ENCODE measurements at regions not wholly inside any gene's neighbourhood (a gene's known extent, or its start where the extent isn't known, plus 50 kb on each side); places are given as distances from the start of the nearest gene placed in this dataset.

- no peak overlapping the region for H3K23ac ChIP-seq (ENCODE audit: low read length)
- no peak overlapping the region for H2AK5ac ChIP-seq (ENCODE audit: low read length)
- no peak overlapping the region for H3K4ac ChIP-seq (ENCODE audit: low read depth, low read length)
- H3K14ac ChIP-seq (ENCODE audit: low read length) = no peak overlapping the region
- H3K18ac ChIP-seq (ENCODE audit: low read length) = no peak overlapping the region
- no peaks in the 10 kb centered on the region for H3K9me3 ChIP-seq (ENCODE audit: insufficient read depth, low read depth, low read length)
- no peaks in the 10 kb centered on the region for H3K27me3 ChIP-seq (ENCODE audit: insufficient read depth, low read length)
- H3K4me3 ChIP-seq (ENCODE audit: low read depth, low read length) = no peak overlapping the region
- peaks cover 9% of the 10 kb centered on the region for H3K79me1 ChIP-seq (ENCODE audit: low read length)
- no peak overlapping the region for H4K8ac ChIP-seq (ENCODE audit: low read depth, low read length)
- no peak overlapping the region for H4K12ac ChIP-seq (ENCODE audit: low read depth, low read length)
- H4K91ac ChIP-seq (ENCODE audit: low read depth, low read length) = no peak overlapping the region
- H3K27ac ChIP-seq (ENCODE audit: low read depth, low read length) = no peak overlapping the region
- peaks cover 5 to 6% of the 10 kb centered on the region in 2 experiments for H3K4me1 ChIP-seq (ENCODE audit: control insufficient read depth in 1 of 2, insufficient read depth in 2 of 2, low read length in 2 of 2)
- no peak overlapping the region for H2BK12ac ChIP-seq (ENCODE audit: low read length)
- H2BK120ac ChIP-seq (ENCODE audit: insufficient read depth, low read length, poor library complexity) = no peak overlapping the region
- no peak overlapping the region for H2BK5ac ChIP-seq (ENCODE audit: low read depth, low read length, poor library complexity)
- no peak for DNase-seq
- H3K36me3 ChIP-seq (ENCODE audit: control insufficient read depth in 1 of 2, insufficient read depth in 2 of 2, low read length in 2 of 2) = no peaks in the 10 kb centered on the region
- no peak overlapping the region for H2AFZ ChIP-seq (ENCODE audit: insufficient read depth, low read length, poor library complexity)
- no peaks in the 10 kb centered on the region for H3K79me2 ChIP-seq (ENCODE audit: control insufficient read depth, insufficient read depth, low read length, poor library complexity)
- no peak overlapping the region for H3K4me2 ChIP-seq (ENCODE audit: low read length)
- no peak overlapping the region for H3K9ac ChIP-seq (ENCODE audit: low read length)
Observed at GRCh38 chr2:736939-737338, 59.7 kb upstream of the TMEM18 start.

DNA sequence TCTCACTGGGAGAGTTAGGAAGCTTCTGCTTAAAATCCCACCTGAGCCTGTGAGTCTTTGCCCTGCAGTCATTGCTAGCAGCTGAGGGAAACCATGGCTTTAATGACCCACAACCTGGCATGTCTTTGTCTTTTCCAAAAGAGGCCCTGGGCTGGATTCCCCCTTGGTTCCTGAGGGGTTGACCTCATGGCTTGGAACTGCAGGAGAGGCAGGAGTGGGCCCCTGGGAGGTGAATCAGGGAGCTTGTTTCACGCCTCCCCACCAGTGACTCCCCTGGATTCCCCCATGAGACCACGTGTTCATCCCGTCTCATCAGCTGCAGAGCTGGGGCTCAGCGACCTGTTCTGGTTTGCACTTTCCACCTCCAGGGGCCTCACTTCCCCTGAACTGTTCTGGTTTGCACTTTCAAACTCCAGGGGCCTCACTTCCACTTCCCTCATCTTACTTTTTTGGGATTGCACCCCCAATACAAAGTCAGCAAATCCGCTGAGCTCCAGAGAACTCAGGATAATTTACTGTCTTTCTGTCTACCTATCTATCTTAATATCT lies 58.5 kb upstream of the TMEM18 start:
- Histone ChIP-seq H3K9ac (ENCODE audit: low read length) (no peak overlapping the region), H3K9me3 (ENCODE audit: insufficient read depth, low read depth, low read length) (no peaks in the 10 kb centered on the region), H4K8ac (ENCODE audit: low read depth, low read length) (no peak overlapping the region), H3K4ac (ENCODE audit: low read depth, low read length) (no peak overlapping the region), H3K79me1 (ENCODE audit: low read length) (peaks cover 9% of the 10 kb centered on the region), H2AFZ (ENCODE audit: insufficient read depth, low read length, poor library complexity) (no peak overlapping the region), H2AK5ac (ENCODE audit: low read length) (no peak overlapping the region), H4K91ac (ENCODE audit: low read depth, low read length) (no peak overlapping the region), H3K4me1 (ENCODE audit: control insufficient read depth in 1 of 2, insufficient read depth in 2 of 2, low read length in 2 of 2) (peaks cover 5 to 6% of the 10 kb centered on the region in 2 experiments), H3K36me3 (ENCODE audit: control insufficient read depth in 1 of 2, insufficient read depth in 2 of 2, low read length in 2 of 2) (no peaks in the 10 kb centered on the region), H2BK5ac (ENCODE audit: low read depth, low read length, poor library complexity) (no peak overlapping the region), H3K4me2 (ENCODE audit: low read length) (no peak overlapping the region), H2BK12ac (ENCODE audit: low read length) (no peak overlapping the region), H3K79me2 (ENCODE audit: control insufficient read depth, insufficient read depth, low read length, poor library complexity) (no peaks in the 10 kb centered on the region), H3K18ac (ENCODE audit: low read length) (no peak overlapping the region), H4K12ac (ENCODE audit: low read depth, low read length) (no peak overlapping the region), H3K4me3 (ENCODE audit: low read depth, low read length) (no peak overlapping the region), H3K23ac (ENCODE audit: low read length) (no peak overlapping the region), H2BK120ac (ENCODE audit: insufficient read depth, low read length, poor library complexity) (no peak overlapping the region), H3K27me3 (ENCODE audit: insufficient read depth, low read length) (no peaks in the 10 kb centered on the region), H3K27ac (ENCODE audit: low read depth, low read length) (no peak overlapping the region), H3K14ac (ENCODE audit: low read length) (no peak overlapping the region)
- WGBS (ENCODE audit: extremely low coverage, insufficient coverage, insufficient read length) = no CpG with 5 or more reads among the region's 5 CpGs
- no peak for DNase-seq

DNA sequence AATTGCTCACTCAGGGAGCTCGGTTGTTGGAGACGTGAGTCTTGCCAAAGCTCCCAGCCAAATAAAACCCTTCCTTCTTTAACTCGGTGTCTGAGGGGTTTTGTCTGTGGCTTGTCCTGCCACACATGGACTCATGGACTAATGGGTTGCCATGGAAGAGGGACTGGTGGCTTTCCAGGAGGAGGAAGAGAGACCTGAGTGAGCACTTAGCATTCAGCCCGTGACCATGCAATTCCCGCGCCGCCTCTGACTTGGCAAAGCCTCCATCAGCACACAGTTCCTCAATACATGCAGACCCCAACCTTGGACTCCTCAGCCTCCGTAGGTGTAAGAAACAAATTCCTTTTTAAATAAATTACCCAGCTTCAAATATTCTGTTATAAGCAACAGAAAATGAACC lies 57.3 kb upstream of the TMEM18 start:
- H3K9me3 ChIP-seq (ENCODE audit: insufficient read depth, low read depth, low read length) = no peaks in the 10 kb centered on the region
- H3K4me2 ChIP-seq (ENCODE audit: low read length) = no peak overlapping the region
- no peak overlapping the region for H3K18ac ChIP-seq (ENCODE audit: low read length)
- H2BK12ac ChIP-seq (ENCODE audit: low read length) = no peak overlapping the region
- H3K27me3 ChIP-seq (ENCODE audit: insufficient read depth, low read length) = no peaks in the 10 kb centered on the region
- DNase-seq = no peak
- H3K79me1 ChIP-seq (ENCODE audit: low read length) = no peaks in the 10 kb centered on the region
- H3K14ac ChIP-seq (ENCODE audit: low read length) = no peak overlapping the region
- no peak overlapping the region for H4K12ac ChIP-seq (ENCODE audit: low read depth, low read length)
- H2AFZ ChIP-seq (ENCODE audit: insufficient read depth, low read length, poor library complexity) = no peak overlapping the region
- H3K4me1 ChIP-seq (ENCODE audit: control insufficient read depth in 1 of 2, insufficient read depth in 2 of 2, low read length in 2 of 2) = peaks cover 2 to 3% of the 10 kb centered on the region in 2 experiments
- no peak overlapping the region for H4K8ac ChIP-seq (ENCODE audit: low read depth, low read length)
- H3K79me2 ChIP-seq (ENCODE audit: control insufficient read depth, insufficient read depth, low read length, poor library complexity) = no peaks in the 10 kb centered on the region
- no peak overlapping the region for H2AK5ac ChIP-seq (ENCODE audit: low read length)
- no peak overlapping the region for H2BK120ac ChIP-seq (ENCODE audit: insufficient read depth, low read length, poor library complexity)
- H3K9ac ChIP-seq (ENCODE audit: low read length) = no peak overlapping the region
- H3K23ac ChIP-seq (ENCODE audit: low read length) = no peak overlapping the region
- no peak overlapping the region for H4K91ac ChIP-seq (ENCODE audit: low read depth, low read length)
- no CpG with 5 or more reads among the region's 8 CpGs for WGBS (ENCODE audit: extremely low coverage, insufficient coverage, insufficient read length)
- H3K4ac ChIP-seq (ENCODE audit: low read depth, low read length) = no peak overlapping the region
- no peak overlapping the region for H2BK5ac ChIP-seq (ENCODE audit: low read depth, low read length, poor library complexity)
- H3K27ac ChIP-seq (ENCODE audit: low read depth, low read length) = no peak overlapping the region
- H3K36me3 ChIP-seq (ENCODE audit: control insufficient read depth in 1 of 2, insufficient read depth in 2 of 2, low read length in 2 of 2) = no peaks in the 10 kb centered on the region
- H3K4me3 ChIP-seq (ENCODE audit: low read depth, low read length) = no peak overlapping the region

DNA sequence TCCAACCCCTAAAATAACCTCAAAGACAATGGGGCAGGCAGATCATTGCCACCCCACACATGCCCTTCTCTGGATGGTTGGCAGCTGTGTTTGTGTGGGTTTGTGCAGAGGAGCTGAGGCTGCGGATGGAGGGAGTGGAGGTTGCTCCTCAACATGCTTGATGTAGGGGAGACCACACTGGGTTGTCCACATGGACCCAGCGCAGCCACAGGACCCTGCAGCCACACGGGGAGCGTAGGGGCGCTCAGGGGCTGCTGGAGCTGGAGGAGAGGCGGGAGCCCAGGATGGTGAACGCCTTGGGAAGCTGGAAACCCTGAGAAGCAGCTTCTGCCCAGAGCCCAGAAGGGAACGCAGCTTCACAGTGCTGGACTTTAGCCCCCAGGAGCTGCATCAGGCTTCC lies 56.3 kb upstream of the TMEM18 start:
- H4K91ac ChIP-seq (ENCODE audit: low read depth, low read length) = no peak overlapping the region
- no peak overlapping the region for H3K14ac ChIP-seq (ENCODE audit: low read length)
- no peak overlapping the region for H2BK120ac ChIP-seq (ENCODE audit: insufficient read depth, low read length, poor library complexity)
- H3K79me2 ChIP-seq (ENCODE audit: control insufficient read depth, insufficient read depth, low read length, poor library complexity) = no peaks in the 10 kb centered on the region
- H3K36me3 ChIP-seq (ENCODE audit: control insufficient read depth in 1 of 2, insufficient read depth in 2 of 2, low read length in 2 of 2) = no peaks in the 10 kb centered on the region
- H2BK12ac ChIP-seq (ENCODE audit: low read length) = no peak overlapping the region
- H3K18ac ChIP-seq (ENCODE audit: low read length) = no peak overlapping the region
- no CpG with 5 or more reads among the region's 8 CpGs for WGBS (ENCODE audit: extremely low coverage, insufficient coverage, insufficient read length)
- no peak overlapping the region for H3K4ac ChIP-seq (ENCODE audit: low read depth, low read length)
- no peaks in the 10 kb centered on the region for H3K27me3 ChIP-seq (ENCODE audit: insufficient read depth, low read length)
- no peaks in the 10 kb centered on the region for H3K79me1 ChIP-seq (ENCODE audit: low read length)
- H4K12ac ChIP-seq (ENCODE audit: low read depth, low read length) = no peak overlapping the region
- H2AFZ ChIP-seq (ENCODE audit: insufficient read depth, low read length, poor library complexity) = no peak overlapping the region
- H2BK5ac ChIP-seq (ENCODE audit: low read depth, low read length, poor library complexity) = no peak overlapping the region
- H3K4me3 ChIP-seq (ENCODE audit: low read depth, low read length) = no peak overlapping the region
- no peak overlapping the region for H3K23ac ChIP-seq (ENCODE audit: low read length)
- H4K8ac ChIP-seq (ENCODE audit: low read depth, low read length) = no peak overlapping the region
- H3K4me2 ChIP-seq (ENCODE audit: low read length) = no peak overlapping the region
- no peaks in the 10 kb centered on the region for H3K4me1 ChIP-seq (ENCODE audit: control insufficient read depth in 1 of 2, insufficient read depth in 2 of 2, low read length in 2 of 2)
- H3K9ac ChIP-seq (ENCODE audit: low read length) = no peak overlapping the region
- H3K27ac ChIP-seq (ENCODE audit: low read depth, low read length) = no peak overlapping the region
- H3K9me3 ChIP-seq (ENCODE audit: insufficient read depth, low read depth, low read length) = no peaks in the 10 kb centered on the region
- H2AK5ac ChIP-seq (ENCODE audit: low read length) = no peak overlapping the region
- DNase-seq = no peak

Measured in trophoblast cell (in vitro differentiated cells and primary cell).